PC-9 (cell line): ENCODE measurements at regions not wholly inside any gene's neighbourhood (a gene's known extent, or its start where the extent isn't known, plus 50 kb on each side); places are given as distances from the start of the nearest gene placed in this dataset.

Source experiments
- EZH2 ChIP-seq: fragments of 200-600 bp; sonication (generic); IDR thresholded peaks from 2 replicates; pipeline ENCODE4 v1.8.0; 2017; ENCODE audit warnings: antibody characterized with exemption, low read depth
- TF ChIP-seq, protein P1 (sequence below): fragments of 200-600 bp; sonication (generic); conservative IDR thresholded peaks from 2 replicates; pipeline ENCODE4 v1.6.1; 2017; ENCODE audit warnings: mixed run types, antibody characterized with exemption, mild to moderate bottlenecking, moderate library complexity

DNA sequence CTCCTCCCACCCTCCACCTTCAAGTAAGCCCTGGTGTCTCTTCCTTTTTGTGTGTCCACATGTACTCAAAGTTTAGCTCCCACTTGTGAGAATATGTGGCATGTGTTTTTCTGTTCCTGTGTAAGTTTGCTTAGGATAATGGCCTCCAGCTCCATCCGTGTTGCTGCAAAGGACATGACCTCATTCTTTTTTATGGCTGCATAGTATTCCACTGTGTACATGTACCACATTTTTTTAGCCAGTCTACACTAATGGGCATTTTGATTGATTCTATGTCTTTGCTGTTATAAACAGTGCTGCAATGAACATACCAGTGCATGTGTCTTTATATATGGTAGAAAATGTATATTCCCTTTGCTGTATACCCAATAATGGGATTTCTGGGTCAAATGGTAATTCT is 710.9 kb downstream of the CCSER2 start:
- TF ChIP-seq, protein P1, sequence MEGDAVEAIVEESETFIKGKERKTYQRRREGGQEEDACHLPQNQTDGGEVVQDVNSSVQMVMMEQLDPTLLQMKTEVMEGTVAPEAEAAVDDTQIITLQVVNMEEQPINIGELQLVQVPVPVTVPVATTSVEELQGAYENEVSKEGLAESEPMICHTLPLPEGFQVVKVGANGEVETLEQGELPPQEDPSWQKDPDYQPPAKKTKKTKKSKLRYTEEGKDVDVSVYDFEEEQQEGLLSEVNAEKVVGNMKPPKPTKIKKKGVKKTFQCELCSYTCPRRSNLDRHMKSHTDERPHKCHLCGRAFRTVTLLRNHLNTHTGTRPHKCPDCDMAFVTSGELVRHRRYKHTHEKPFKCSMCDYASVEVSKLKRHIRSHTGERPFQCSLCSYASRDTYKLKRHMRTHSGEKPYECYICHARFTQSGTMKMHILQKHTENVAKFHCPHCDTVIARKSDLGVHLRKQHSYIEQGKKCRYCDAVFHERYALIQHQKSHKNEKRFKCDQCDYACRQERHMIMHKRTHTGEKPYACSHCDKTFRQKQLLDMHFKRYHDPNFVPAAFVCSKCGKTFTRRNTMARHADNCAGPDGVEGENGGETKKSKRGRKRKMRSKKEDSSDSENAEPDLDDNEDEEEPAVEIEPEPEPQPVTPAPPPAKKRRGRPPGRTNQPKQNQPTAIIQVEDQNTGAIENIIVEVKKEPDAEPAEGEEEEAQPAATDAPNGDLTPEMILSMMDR: no peak
- no peak for TF ChIP-seq EZH2
